A549 (cell line): ENCODE measurements at regions not wholly inside any gene's neighbourhood (a gene's known extent, or its start where the extent isn't known, plus 50 kb on each side); places are given as distances from the start of the nearest gene placed in this dataset.

ENCODE experiments used
- CBX2 ChIP-seq: fragments of 200-600 bp; sonication (generic); IDR thresholded peaks from 2 replicates; pipeline ENCODE4 v1.6.1; 2016; ENCODE audit warnings: low read depth, mild to moderate bottlenecking, borderline replicate concordance
- CHD2 ChIP-seq: fragments of 150-350 bp; IDR thresholded peaks from 2 replicates; pipeline ENCODE4 v1.6.1; 2014; ENCODE audit warnings: low read length; ENCODE audit not compliant: partially characterized antibody
- CTCF ChIP-seq: fragments of >200 bp; sonication (Bioruptor Twin); formaldehyde crosslinking; IDR thresholded peaks from 3 replicates; pipeline ENCODE4 v1.5.1; 2016
- E2F6 ChIP-seq: IDR thresholded peaks from 2 replicates; pipeline ENCODE4 v1.6.1; 2012; ENCODE audit warnings: low read depth, borderline replicate concordance
- HMGXB4 ChIP-seq: fragments of 250-450 bp; sonication (Bioruptor Pico); IDR thresholded peaks from 2 replicates; pipeline ENCODE4 v1.5.0; 2021; ENCODE audit warnings: mild to moderate bottlenecking, moderate library complexity, borderline replicate concordance
- PHF8 ChIP-seq: fragments of 200-600 bp; sonication (generic); IDR thresholded peaks from 2 replicates; pipeline ENCODE4 v1.6.1; 2016; ENCODE audit warnings: low read depth, mild to moderate bottlenecking, antibody characterized with exemption, moderate library complexity, borderline replicate concordance
- RAD21 ChIP-seq, 2 experiments: fragments of >200 bp in 1 of 2; sonication (Bioruptor Twin) in 1 of 2; formaldehyde crosslinking in 1 of 2; IDR thresholded peaks in 1 of 2; conservative IDR thresholded peaks in 1 of 2; 2 replicates in 1 of 2; 3 replicates in 1 of 2; pipeline ENCODE4 v1.6.1; 2012 to 2018; ENCODE audit warnings: inconsistent platforms in 1 of 2
- ZFP36 ChIP-seq: fragments of 450-650 bp; IDR thresholded peaks from 2 replicates; pipeline ENCODE4 v1.6.1; 2014; ENCODE audit warnings: borderline replicate concordance; ENCODE audit not compliant: partially characterized antibody

- no peak for TF ChIP-seq RAD21 (conservative IDR thresholded peaks at IDR 0.05 in 1 of 2, IDR thresholded peaks at IDR 0.05 in 1 of 2)
- TF ChIP-seq HMGXB4: no peak
- no peak for TF ChIP-seq PHF8
- TF ChIP-seq CBX2: no peak
- no peak for TF ChIP-seq CTCF
- no peak for TF ChIP-seq ZFP36
- TF ChIP-seq CHD2: no peak
- TF ChIP-seq E2F6: no peak
Observed at GRCh38 chr3:106347350-106347749, 478.5 kb upstream of the CBLB start.
